GM12864 (cell line): ENCODE measurements at regions not wholly inside any gene's neighbourhood (a gene's known extent, or its start where the extent isn't known, plus 50 kb on each side); places are given as distances from the start of the nearest gene placed in this dataset.

ENCODE experiments used
- DNase-seq: peaks from one replicate; pipeline ENCODE4 v3.0.0-alpha.2; 2011; ENCODE audit warnings: low read depth
- H3K4me3 ChIP-seq: 2 replicates; pipeline ENCODE4 v1.5.1; 2011; ENCODE audit warnings: mild to moderate bottlenecking, low read depth, low read length, control low read depth
- CTCF ChIP-seq: IDR thresholded peaks from 2 replicates; pipeline ENCODE4 v1.5.1; 2011; ENCODE audit warnings: low read depth, mild to moderate bottlenecking, moderate library complexity, low read length, control low read depth, inconsistent platforms; ENCODE audit errors: missing control alignments

GRCh38 chr1:164470996-164471395, 88.0 kb upstream of the PBX1 start:
- no peak for DNase-seq
- H3K4me3 ChIP-seq: no peak overlapping the region
- no peak for TF ChIP-seq CTCF

- H3K4me3 ChIP-seq: no peak overlapping the region
- DNase-seq: no peak
- TF ChIP-seq CTCF: no peak
These were observed 86.1 kb upstream of the PBX1 start for GRCh38 chr1:164472841-164473240.

- TF ChIP-seq CTCF: no peak
- no peak for DNase-seq
- H3K4me3 ChIP-seq: no peak overlapping the region
These were observed 85.4 kb upstream of the PBX1 start for GRCh38 chr1:164473544-164473943.

- TF ChIP-seq CTCF: no peak
- no peak for DNase-seq
These were observed 83.2 kb upstream of the PBX1 start for GRCh38 chr1:164475834-164476233.

GRCh38 chr1:164477343-164477742, 81.6 kb upstream of the PBX1 start:
- DNase-seq: no peak
- no peak for TF ChIP-seq CTCF
- no peak overlapping the region for H3K4me3 ChIP-seq

More at GRCh38 chr1:164475834-164476233, 83.2 kb upstream of the PBX1 start:
- H3K4me3 ChIP-seq: no peak overlapping the region

- no peak for DNase-seq
- TF ChIP-seq CTCF: no peak
- H3K4me3 ChIP-seq: no peak overlapping the region
These were observed 79.7 kb upstream of the PBX1 start for GRCh38 chr1:164479242-164479641.

GRCh38 chr1:164480285-164480907, 78.6 kb upstream of the PBX1 start:
- no peak for TF ChIP-seq CTCF
- no peak for DNase-seq
- H3K4me3 ChIP-seq: no peak overlapping the region
